HG03095 (cell line): ENCODE measurements at regions not wholly inside any gene's neighbourhood (a gene's known extent, or its start where the extent isn't known, plus 50 kb on each side); places are given as distances from the start of the nearest gene placed in this dataset.

Experiments
- ATAC-seq: cut with Tn5 transposase; IDR thresholded peaks from one replicate; pipeline ENCODE4 v1.9.1; 2021; ENCODE audit warnings: moderate library complexity; ENCODE audit not compliant: unreplicated experiment

DNA sequence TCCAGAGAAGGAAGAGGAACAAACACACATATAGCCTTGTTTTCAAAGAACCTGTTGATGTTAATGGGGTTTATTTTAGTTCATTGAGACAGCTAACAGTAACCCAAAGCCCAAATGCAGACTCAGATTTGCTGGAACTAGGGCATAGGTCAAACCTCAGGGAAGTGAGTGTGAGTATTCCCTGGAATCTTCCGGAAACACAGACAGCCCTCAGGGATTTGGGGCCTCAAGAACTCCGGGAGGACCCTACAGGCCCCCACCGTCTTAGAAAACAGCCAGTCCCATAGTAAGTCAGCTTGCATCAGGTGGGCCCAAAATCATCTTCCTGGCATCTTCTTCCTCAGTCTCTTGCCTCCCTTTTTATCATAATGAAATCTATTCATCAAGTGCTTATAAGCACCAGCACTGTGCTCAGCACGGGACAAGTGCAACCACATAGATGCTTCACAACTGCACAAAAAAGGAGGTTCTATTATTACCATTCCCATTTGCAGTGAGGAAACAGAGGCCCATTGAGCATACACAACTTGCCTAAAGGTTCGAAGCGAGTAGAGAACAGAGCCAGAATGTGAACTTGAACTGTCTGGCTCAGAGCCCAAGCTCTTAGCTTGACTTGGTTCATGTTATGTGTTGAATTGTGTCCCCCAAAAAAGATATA, 50.2 kb upstream of the BCL11A start:
- no peak for ATAC-seq

- no peak for ATAC-seq
Measured at GRCh38 chr2:60604486-60605064, 51.1 kb upstream of the BCL11A start.

DNA sequence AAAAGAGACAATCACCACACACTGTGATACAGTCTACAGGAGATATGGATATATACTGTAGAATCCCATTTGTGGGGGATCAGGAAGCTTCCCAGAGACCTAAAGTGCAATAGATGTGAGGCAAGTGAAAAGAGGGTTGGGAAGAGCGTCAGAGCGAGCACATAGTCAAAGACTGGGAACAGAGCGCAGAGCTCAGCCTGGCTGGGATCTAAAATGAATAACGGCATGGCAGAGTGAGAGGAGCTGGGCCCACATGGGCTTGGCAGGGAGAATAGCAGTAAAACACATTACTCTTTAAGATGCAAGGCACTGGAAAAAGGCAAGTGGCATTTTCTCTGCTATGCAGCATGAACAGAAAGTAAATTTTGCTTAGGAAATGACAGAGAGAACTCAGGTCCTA, 52.4 kb upstream of the BCL11A start:
- no peak for ATAC-seq

DNA sequence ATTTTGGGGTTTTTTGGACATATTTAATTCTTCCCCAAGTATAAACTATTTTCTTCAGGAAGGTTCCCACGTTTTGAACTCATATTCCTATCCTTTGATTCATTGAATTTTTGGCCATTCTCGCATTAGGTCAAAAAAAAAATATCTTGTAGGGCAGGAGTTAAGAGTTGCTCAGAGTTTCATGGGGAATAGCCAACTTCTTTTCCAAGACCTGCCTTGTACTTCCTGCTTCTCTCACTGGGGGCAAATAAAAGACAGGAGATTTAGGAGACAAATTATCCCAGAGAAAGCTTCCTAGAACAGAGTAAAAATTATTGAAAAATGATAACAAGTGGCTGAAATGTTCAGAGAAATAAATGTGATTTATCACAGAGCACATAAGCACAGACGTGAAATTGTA, 55.2 kb upstream of the BCL11A start:
- no peak for ATAC-seq

GRCh38 chr2:60612033-60612432, 58.6 kb upstream of the BCL11A start:
- no peak for ATAC-seq

- no peak for ATAC-seq
Measured at GRCh38 chr2:60614319-60614718, 60.9 kb upstream of the BCL11A start.

- no peak for ATAC-seq
Measured at GRCh38 chr2:60621688-60622429, 68.4 kb upstream of the BCL11A start.

DNA sequence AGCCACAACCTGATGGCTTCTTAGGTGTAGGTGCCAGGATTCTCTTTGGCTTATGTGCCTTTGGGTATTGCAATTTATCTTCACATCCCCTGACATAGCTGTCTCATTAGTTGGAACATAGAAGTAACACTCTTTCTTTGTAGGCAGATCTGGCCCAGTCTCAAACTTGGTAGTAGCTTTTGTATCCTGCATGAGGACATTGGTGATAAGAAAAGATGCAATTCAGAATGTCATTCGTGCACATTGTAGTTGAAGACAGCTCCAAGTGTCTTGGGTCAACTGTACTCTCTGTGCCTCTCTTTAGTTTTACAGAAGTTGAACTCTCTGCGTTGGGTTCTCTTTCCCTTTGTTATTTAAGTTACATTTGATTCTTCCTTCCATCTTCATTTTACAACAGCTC, 69.6 kb upstream of the BCL11A start:
- ATAC-seq = no peak

DNA sequence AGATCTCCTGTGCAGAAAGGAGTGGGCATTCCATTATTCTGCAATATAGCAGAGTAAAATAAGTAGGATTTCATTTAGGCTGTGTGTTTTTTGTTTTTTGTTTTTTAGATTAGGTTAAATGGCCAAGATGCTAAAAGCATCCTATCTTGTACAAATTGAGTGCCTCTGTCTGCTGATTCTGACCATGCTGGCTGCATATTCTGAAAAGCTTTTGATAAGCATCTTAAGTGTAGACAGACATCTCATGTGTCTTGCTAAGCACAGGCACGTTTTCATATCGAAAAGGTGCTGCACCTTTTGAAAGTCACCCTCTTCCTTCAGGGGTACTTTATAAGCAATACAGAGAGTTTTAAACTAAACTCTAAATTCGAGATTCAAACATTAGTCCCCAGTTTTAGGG, 74.0 kb upstream of the BCL11A start:
- no peak for ATAC-seq

DNA sequence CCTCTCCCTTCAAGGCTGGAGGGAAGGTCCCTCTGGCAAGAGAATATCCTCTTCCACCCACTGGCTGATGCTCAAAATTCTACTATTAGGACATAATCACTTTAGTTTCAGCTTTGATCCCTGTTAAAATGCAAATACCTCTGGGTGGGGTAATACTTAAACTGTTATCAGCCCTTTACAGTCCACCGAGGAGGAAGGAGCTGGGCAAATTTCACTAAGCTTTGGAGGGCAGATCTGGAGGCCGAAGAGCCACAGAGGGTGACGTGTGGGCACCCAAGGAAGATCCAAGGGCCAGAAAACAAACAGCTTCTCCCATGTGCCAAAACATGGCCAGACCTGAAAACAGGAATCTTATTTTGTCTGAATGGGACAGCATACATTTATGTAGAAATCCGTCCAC, 74.6 kb upstream of the BCL11A start:
- no peak for ATAC-seq

DNA sequence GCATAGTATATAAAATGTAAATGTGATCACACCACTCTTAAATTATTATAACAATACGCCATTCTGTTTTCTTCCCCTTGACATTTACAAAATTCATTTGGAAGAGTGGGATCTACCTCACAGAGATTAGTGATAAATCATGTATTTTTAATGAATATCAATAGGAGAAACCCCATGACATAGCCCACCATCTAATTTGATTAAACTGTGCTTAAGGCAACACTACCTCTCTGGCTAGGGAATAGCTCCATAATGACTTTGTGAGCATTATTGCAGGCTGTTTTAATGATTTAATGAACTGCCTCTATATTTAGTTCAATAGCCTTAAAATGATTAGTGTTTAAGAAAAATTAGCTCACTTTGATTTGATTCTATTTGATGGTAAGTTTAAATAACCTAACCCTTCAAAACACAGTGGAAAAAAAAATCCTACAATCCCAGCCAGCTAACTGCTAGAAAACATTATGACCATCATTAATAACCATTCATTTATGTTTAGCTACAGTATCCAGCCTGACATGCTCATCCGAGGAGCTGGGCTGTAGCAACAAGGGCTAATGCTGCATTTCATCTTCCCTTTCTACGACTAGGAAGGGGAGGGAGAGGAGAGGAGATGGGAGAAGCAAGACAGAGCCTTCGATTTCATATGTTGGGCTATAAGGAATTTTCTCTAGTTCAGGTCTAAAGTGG, 75.3 kb upstream of the BCL11A start:
- ATAC-seq = no peak

GRCh38 chr2:60629305-60629662, 75.8 kb upstream of the BCL11A start:
- no peak for ATAC-seq

DNA sequence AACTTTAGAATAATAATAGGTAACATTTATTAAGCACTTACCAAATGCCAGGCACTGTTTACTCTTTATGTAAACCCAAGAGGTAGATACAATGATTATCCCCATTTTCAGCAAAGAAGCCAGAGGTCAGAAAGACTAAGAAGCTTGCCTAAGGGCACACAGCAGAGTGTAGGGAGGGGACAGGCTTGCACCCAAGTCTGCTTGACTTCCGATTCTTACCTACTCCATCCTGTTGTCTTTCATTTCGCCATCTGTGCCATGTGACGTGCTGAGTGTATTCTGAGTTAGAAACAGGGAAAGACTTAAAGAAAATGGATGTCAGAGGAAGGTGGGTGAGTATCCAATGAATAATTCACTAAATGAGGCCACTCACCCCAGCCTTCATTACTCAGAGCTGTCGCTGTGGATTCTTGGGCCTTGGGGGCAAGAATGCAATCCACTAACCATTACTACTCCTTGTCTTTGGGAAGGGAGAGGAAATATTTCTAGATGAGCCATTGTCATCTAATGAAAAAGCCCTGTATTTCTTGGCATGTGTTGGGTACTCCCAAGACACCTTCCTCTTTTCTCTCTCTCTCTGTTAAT, 76.4 kb upstream of the BCL11A start:
- ATAC-seq = no peak

- ATAC-seq = no peak
Measured at GRCh38 chr2:60633615-60634014, 80.2 kb upstream of the BCL11A start.

DNA sequence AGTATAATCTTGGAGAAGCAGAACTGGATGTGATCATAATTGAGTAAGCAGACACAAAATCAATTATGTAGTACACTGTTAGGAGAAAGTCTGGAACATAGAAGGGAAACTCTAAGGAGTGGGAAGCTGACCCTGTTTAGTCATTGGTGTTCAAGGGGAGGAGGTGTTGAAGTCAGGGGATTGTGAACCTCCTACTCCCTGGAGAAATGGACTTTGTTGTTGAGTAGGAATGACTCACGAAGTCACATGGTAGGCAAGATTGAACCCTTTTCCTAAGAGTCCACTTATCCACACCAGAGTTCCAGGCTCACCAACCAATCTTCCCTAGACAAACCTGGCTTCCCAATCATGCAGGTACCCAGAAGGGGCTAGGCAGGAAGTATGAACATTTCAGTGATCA, 81.0 kb upstream of the BCL11A start:
- ATAC-seq = no peak

DNA sequence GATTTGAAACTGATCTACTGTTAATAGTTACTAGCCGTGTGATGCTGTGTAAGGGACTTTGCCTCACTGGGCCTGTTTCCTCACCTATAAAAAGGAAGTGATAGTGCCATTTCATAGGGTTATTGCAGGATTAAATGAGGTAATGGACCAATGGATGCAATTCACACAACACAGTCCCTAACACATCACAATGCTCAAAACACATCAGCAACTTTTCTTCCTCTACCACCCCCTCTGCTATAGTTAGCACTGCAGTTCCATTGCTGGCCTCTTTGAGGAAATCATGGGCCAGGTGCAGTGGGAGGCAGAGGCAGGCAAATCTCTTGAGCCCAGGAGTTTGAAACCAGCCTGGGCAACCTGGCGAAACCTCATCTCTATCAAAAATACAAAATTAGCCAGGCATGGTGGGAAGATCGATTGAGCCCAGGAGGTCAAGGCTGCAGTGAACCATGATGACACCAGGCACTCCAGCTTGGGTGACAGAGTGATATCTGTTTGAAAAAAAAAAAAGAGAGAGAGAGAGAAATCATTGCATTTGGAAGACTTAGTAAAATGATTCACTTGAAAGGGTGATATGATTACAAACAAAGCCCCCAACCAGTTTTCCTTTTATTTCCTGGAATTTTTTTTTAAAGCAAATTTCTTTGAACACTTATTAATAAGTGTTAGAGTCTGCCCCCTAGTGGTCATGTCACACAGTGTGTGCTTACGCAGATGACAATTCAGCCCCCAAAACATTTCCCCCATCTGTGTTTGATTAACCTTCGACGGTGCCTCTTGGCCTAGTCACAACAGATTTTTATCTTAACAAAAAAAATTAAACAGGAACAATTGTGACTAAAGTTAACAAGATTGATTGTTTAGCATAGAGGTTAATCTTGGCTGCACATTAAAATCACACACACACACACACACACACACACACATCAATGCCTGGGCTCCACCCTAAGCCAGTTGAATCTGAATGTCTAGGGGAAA, 88.6 kb upstream of the BCL11A start:
- no peak for ATAC-seq

DNA sequence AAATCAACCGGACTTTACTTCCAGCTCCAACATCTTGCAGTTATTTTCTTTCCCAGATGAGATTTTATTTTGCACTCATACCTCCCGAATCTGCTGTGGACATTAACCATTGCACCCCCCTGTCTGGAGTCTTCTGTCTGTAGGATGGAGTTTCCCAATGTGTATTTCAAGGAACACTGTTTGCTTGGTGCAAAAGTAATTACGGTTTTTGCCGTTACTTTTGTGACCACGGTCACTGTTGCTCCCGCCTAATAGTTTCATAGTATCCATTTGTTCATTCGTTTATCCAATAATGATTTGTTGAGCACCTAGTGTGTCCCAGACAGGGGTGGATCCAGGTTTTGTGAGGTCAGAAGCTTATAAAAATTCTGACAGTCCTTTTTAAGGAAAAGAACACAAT, 90.3 kb upstream of the BCL11A start:
- ATAC-seq = no peak

DNA sequence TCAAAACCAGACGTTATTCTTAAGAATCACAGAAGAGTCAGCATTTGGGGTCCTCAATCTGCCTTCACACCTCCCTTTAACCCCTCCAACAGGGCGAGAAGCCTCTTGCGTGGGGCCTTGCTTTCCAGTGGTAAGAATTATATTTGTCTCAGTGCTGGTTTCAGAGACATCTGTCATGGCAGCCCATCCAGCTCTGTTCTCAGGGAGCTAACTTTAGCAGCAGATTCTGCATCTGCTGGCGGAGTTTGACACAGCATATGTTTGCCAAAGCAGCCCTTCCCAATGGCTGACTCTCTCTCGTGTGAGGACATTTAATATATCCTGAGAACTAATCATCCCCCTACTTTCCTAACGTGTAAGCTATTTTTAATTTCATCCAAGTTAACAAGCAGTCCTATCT, 91.5 kb upstream of the BCL11A start:
- no peak for ATAC-seq

DNA sequence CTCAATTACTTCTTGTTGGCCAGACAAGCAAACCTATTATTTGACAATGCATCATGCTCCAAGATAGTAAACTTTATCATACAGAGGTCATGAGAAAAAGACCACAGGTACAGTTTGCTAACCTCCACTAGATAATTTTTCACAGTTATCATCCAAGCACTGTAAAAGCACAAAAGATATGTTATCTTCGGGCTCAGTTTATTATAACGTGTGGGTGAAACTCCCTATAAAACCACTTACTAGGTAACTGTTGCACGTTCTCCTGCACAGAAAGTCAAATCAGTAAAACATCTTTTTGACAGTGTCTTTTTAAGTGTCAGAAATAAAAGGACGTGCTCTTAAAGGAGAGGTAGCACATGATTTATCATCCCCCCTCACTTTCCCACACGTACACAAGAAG, 94.7 kb upstream of the BCL11A start:
- ATAC-seq = no peak

DNA sequence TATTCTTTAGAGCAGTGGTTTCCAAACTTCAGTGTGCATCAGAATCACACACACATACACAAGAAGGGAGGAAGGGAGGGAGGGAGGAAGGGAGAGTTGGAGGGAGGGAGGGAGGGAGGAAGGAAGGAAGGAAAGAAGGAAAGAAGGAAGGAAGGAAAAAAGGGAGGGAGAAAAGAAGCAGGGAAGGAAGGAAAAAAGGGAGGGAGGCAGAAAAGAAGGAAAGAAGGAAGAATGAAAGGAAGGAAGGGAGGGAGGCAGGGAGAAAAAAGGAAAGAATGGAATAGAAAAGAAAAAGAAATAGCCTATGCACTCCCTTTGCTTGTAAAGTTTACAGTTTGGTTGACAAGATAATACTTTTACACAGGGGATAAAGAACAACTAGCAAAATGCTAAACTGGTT, 96.3 kb upstream of the BCL11A start:
- no peak for ATAC-seq
